Neural crest cell (in vitro differentiated cells): ENCODE measurements at regions not wholly inside any gene's neighbourhood (a gene's known extent, or its start where the extent isn't known, plus 50 kb on each side); places are given as distances from the start of the nearest gene placed in this dataset.

Experiments
- DNase-seq: peaks from one replicate; pipeline ENCODE4 v3.0.0; 2021; ENCODE audit warnings: low read depth, mixed read lengths, low spot score
- H3K27ac Mint-ChIP-seq: one replicate; pipeline ENCODE4 v1.8.0; 2021; ENCODE audit warnings: mild to moderate bottlenecking, mixed read lengths; ENCODE audit not compliant: unreplicated experiment
- H3K27me3 Mint-ChIP-seq: 2 replicates; pipeline ENCODE4 v1.8.0; 2021; ENCODE audit warnings: low read depth, mild to moderate bottlenecking, mixed read lengths
- H3K36me3 Mint-ChIP-seq: 2 replicates; pipeline ENCODE4 v1.8.0; 2021; ENCODE audit warnings: low read depth, mild to moderate bottlenecking, mixed read lengths
- H3K4me1 Mint-ChIP-seq: 2 replicates; pipeline ENCODE4 v1.8.0; 2021; ENCODE audit warnings: mixed read lengths
- H3K4me3 Mint-ChIP-seq: one replicate; pipeline ENCODE4 v1.8.0; 2021; ENCODE audit warnings: mild to moderate bottlenecking, mixed read lengths
- H3K9me3 Mint-ChIP-seq: 2 replicates; pipeline ENCODE4 v1.8.0; 2021; ENCODE audit warnings: mixed read lengths
- CTCF ChIP-seq: fragments of 200-600 bp; sonication (generic); conservative IDR thresholded peaks from 2 replicates; pipeline ENCODE4 v1.5.0; 2021; ENCODE audit warnings: antibody characterized with exemption, mild to moderate bottlenecking

GRCh38 chr1:59089036-59089798 lies 207.7 kb upstream of the FGGY start:
- Mint-ChIP-seq H3K27me3 (no peaks in the 10 kb centered on the region), H3K4me3 (no peak overlapping the region), H3K27ac (no peak overlapping the region), H3K4me1 (peaks cover 5% of the 10 kb centered on the region), H3K36me3 (no peaks in the 10 kb centered on the region), H3K9me3 (peaks cover 5% of the 10 kb centered on the region)
- TF ChIP-seq CTCF: no peak
- no peak for DNase-seq

DNA sequence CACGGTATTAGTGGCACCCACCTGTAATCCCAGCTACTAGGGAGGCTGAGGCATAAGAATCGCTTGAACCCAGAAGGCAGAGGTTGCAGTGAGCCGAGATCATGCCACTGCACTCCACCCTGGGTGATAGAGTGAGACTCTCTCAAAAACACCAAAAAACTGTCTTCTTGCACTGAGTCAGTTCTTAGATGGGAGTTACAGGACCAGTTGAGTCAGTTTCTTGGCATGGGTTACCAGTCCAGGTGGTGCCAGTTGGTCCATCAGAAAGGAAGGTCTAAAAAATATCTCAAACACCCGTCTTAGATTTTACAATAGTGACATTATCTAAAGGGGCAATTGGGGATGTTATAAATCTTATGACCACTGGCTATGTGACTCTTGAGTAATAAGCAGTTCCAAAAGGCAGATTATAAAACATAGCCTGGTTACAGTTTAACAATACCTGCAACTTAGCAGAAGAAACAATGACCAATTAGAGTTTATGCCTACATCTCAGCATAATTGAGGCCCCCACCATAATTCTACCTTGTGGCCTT lies 206.9 kb upstream of the FGGY start:
- Mint-ChIP-seq H3K27me3 (no peaks in the 10 kb centered on the region), H3K36me3 (no peaks in the 10 kb centered on the region), H3K27ac (no peak overlapping the region), H3K9me3 (peaks cover 5% of the 10 kb centered on the region), H3K4me1 (no peaks in the 10 kb centered on the region), H3K4me3 (no peak overlapping the region)
- DNase-seq: no peak
- TF ChIP-seq CTCF: no peak

- H3K27me3 Mint-ChIP-seq: no peaks in the 10 kb centered on the region
- H3K9me3 Mint-ChIP-seq: peaks cover 5% of the 10 kb centered on the region
- TF ChIP-seq CTCF: no peak
- no peak overlapping the region for H3K4me3 Mint-ChIP-seq
- no peaks in the 10 kb centered on the region for H3K36me3 Mint-ChIP-seq
- H3K4me1 Mint-ChIP-seq: no peaks in the 10 kb centered on the region
- no peak overlapping the region for H3K27ac Mint-ChIP-seq
- no peak for DNase-seq
These were observed 204.8 kb upstream of the FGGY start for GRCh38 chr1:59092126-59092525.

GRCh38 chr1:59094001-59094400 lies 202.9 kb upstream of the FGGY start:
- Mint-ChIP-seq H3K36me3 (no peaks in the 10 kb centered on the region), H3K4me1 (no peaks in the 10 kb centered on the region), H3K27ac (peak overlapping the region; percentile 35), H3K4me3 (no peak overlapping the region), H3K9me3 (peaks cover 5% of the 10 kb centered on the region), H3K27me3 (no peaks in the 10 kb centered on the region)
- no peak for DNase-seq
- TF ChIP-seq CTCF: no peak

GRCh38 chr1:59096501-59096900 lies 200.4 kb upstream of the FGGY start:
- H3K27me3 Mint-ChIP-seq: no peaks in the 10 kb centered on the region
- TF ChIP-seq CTCF: no peak
- DNase-seq: no peak
- H3K36me3 Mint-ChIP-seq: no peaks in the 10 kb centered on the region
- no peaks in the 10 kb centered on the region for H3K4me1 Mint-ChIP-seq
- peaks cover 2% of the 10 kb centered on the region for H3K9me3 Mint-ChIP-seq
- H3K4me3 Mint-ChIP-seq: no peak overlapping the region
- no peak overlapping the region for H3K27ac Mint-ChIP-seq
